Nephron (organoid): ENCODE measurements at regions not wholly inside any gene's neighbourhood (a gene's known extent, or its start where the extent isn't known, plus 50 kb on each side); places are given as distances from the start of the nearest gene placed in this dataset.

Source experiments
- H3K27ac Mint-ChIP-seq, 3 experiments: 2 replicates each; pipeline ENCODE4 v1.8.0; 2020; ENCODE audit warnings: mixed read lengths in 3 of 3, mild to moderate bottlenecking in 2 of 3, moderate library complexity in 1 of 3
- H3K27me3 Mint-ChIP-seq: 2 replicates; pipeline ENCODE4 v1.8.0; 2021; ENCODE audit warnings: low read depth, mild to moderate bottlenecking, moderate library complexity, mixed read lengths
- H3K36me3 Mint-ChIP-seq: 2 replicates; pipeline ENCODE4 v1.8.0; 2020; ENCODE audit warnings: low read depth, mixed read lengths
- H3K4me1 Mint-ChIP-seq: 2 replicates; pipeline ENCODE4 v1.8.0; 2020; ENCODE audit warnings: mixed read lengths
- H3K4me3 Mint-ChIP-seq, 3 experiments: 2 replicates each; pipeline ENCODE4 v1.8.0; 2020; ENCODE audit warnings: mild to moderate bottlenecking in 3 of 3, mixed read lengths in 3 of 3, moderate library complexity in 2 of 3
- H3K9me3 Mint-ChIP-seq: 2 replicates; pipeline ENCODE4 v1.8.0; 2020; ENCODE audit warnings: mixed read lengths
- CTCF ChIP-seq, 3 experiments: fragments of 200-600 bp; sonication (generic); IDR thresholded peaks; one replicate each; pipeline ENCODE4 v1.5.0; 2021; ENCODE audit warnings: antibody characterized with exemption in 3 of 3; ENCODE audit not compliant: unreplicated experiment in 3 of 3

- Mint-ChIP-seq H3K27me3 (peaks cover 5% of the 10 kb centered on the region), H3K27ac (peak overlapping the region in 1 of 3 experiments; percentile 22), H3K4me1 (no peaks in the 10 kb centered on the region), H3K9me3 (peaks cover 2% of the 10 kb centered on the region), H3K4me3 (no peak overlapping the region), H3K36me3 (no peaks in the 10 kb centered on the region)
- no peak for TF ChIP-seq CTCF (IDR thresholded peaks at IDR 0.05; ENCODE audit: unreplicated experiment in 3 of 3)
These were observed 65.0 kb upstream of the SLC2A12 start for GRCh38 chr6:134117409-134117808.

GRCh38 chr6:134115715-134116074 is 63.3 kb upstream of the SLC2A12 start:
- no peak overlapping the region for H3K4me3 Mint-ChIP-seq
- H3K36me3 Mint-ChIP-seq: no peaks in the 10 kb centered on the region
- H3K4me1 Mint-ChIP-seq: no peaks in the 10 kb centered on the region
- H3K27ac Mint-ChIP-seq: no peak overlapping the region
- H3K27me3 Mint-ChIP-seq: peaks cover 5% of the 10 kb centered on the region
- peaks cover 2% of the 10 kb centered on the region for H3K9me3 Mint-ChIP-seq
- TF ChIP-seq CTCF (IDR thresholded peaks at IDR 0.05; ENCODE audit: unreplicated experiment in 3 of 3): no peak

- H3K4me3 Mint-ChIP-seq: no peak overlapping the region
- H3K27ac Mint-ChIP-seq: no peak overlapping the region
- no peaks in the 10 kb centered on the region for H3K36me3 Mint-ChIP-seq
- peaks cover 5% of the 10 kb centered on the region for H3K27me3 Mint-ChIP-seq
- H3K4me1 Mint-ChIP-seq: no peaks in the 10 kb centered on the region
- H3K9me3 Mint-ChIP-seq: no peaks in the 10 kb centered on the region
- no peak for TF ChIP-seq CTCF (IDR thresholded peaks at IDR 0.05; ENCODE audit: unreplicated experiment in 3 of 3)
These were observed 62.7 kb upstream of the SLC2A12 start for GRCh38 chr6:134114918-134115714.

- H3K4me3 Mint-ChIP-seq: no peak overlapping the region
- no peak overlapping the region for H3K27ac Mint-ChIP-seq
- H3K27me3 Mint-ChIP-seq: peaks cover 5% of the 10 kb centered on the region
- TF ChIP-seq CTCF (IDR thresholded peaks at IDR 0.05; ENCODE audit: unreplicated experiment in 3 of 3): no peak
- H3K36me3 Mint-ChIP-seq: no peaks in the 10 kb centered on the region
- H3K9me3 Mint-ChIP-seq: no peaks in the 10 kb centered on the region
- no peaks in the 10 kb centered on the region for H3K4me1 Mint-ChIP-seq
These were observed 62.1 kb upstream of the SLC2A12 start for GRCh38 chr6:134114489-134114888.

GRCh38 chr6:134111726-134112125 is 59.3 kb upstream of the SLC2A12 start:
- no peaks in the 10 kb centered on the region for H3K36me3 Mint-ChIP-seq
- no peaks in the 10 kb centered on the region for H3K9me3 Mint-ChIP-seq
- no peak overlapping the region for H3K4me3 Mint-ChIP-seq
- H3K27ac Mint-ChIP-seq: no peak overlapping the region
- H3K4me1 Mint-ChIP-seq: no peaks in the 10 kb centered on the region
- peaks cover 8% of the 10 kb centered on the region for H3K27me3 Mint-ChIP-seq
- TF ChIP-seq CTCF (IDR thresholded peaks at IDR 0.05; ENCODE audit: unreplicated experiment in 3 of 3): no peak

- TF ChIP-seq CTCF (IDR thresholded peaks at IDR 0.05; ENCODE audit: unreplicated experiment in 3 of 3): peak; percentile 44 to 60 (median 51)
- Mint-ChIP-seq H3K27me3 (peaks cover 8% of the 10 kb centered on the region), H3K27ac (no peak overlapping the region), H3K36me3 (no peaks in the 10 kb centered on the region), H3K4me3 (no peak overlapping the region), H3K9me3 (no peaks in the 10 kb centered on the region), H3K4me1 (no peaks in the 10 kb centered on the region)
These were observed 58.7 kb upstream of the SLC2A12 start for GRCh38 chr6:134111062-134111677.
